ENCODE measurements at regions not wholly inside any gene's neighbourhood (a gene's known extent, or its start where the extent isn't known, plus 50 kb on each side); places are given as distances from the start of the nearest gene placed in this dataset.
"Not testable (repeated sequence)": the region's sequence is repeated elsewhere in the genome, so short reads cannot be mapped to it uniquely, and the experiment has no call there.

GRCh38 chrX:23061116-23061515, 61.4 kb downstream of the DDX53 start:
- TF ChIP-seq, protein P1, sequence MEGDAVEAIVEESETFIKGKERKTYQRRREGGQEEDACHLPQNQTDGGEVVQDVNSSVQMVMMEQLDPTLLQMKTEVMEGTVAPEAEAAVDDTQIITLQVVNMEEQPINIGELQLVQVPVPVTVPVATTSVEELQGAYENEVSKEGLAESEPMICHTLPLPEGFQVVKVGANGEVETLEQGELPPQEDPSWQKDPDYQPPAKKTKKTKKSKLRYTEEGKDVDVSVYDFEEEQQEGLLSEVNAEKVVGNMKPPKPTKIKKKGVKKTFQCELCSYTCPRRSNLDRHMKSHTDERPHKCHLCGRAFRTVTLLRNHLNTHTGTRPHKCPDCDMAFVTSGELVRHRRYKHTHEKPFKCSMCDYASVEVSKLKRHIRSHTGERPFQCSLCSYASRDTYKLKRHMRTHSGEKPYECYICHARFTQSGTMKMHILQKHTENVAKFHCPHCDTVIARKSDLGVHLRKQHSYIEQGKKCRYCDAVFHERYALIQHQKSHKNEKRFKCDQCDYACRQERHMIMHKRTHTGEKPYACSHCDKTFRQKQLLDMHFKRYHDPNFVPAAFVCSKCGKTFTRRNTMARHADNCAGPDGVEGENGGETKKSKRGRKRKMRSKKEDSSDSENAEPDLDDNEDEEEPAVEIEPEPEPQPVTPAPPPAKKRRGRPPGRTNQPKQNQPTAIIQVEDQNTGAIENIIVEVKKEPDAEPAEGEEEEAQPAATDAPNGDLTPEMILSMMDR (IDR thresholded peaks at IDR 0.05; ENCODE audit: control insufficient read depth, extremely low read depth, insufficient read depth), result no peak
- no peak for DNase-seq (ENCODE audit: low read depth)
- H3K4me3 ChIP-seq (ENCODE audit: low read depth, low read length), result no peak overlapping the region

- TF ChIP-seq, protein P1 (IDR thresholded peaks at IDR 0.05; ENCODE audit: control insufficient read depth, extremely low read depth, insufficient read depth), result no peak
- no peak overlapping the region for H3K4me3 ChIP-seq (ENCODE audit: low read depth, low read length)
- DNase-seq (ENCODE audit: low read depth), result no peak
Measured at GRCh38 chrX:23062359-23062758, 62.6 kb downstream of the DDX53 start.

DNA sequence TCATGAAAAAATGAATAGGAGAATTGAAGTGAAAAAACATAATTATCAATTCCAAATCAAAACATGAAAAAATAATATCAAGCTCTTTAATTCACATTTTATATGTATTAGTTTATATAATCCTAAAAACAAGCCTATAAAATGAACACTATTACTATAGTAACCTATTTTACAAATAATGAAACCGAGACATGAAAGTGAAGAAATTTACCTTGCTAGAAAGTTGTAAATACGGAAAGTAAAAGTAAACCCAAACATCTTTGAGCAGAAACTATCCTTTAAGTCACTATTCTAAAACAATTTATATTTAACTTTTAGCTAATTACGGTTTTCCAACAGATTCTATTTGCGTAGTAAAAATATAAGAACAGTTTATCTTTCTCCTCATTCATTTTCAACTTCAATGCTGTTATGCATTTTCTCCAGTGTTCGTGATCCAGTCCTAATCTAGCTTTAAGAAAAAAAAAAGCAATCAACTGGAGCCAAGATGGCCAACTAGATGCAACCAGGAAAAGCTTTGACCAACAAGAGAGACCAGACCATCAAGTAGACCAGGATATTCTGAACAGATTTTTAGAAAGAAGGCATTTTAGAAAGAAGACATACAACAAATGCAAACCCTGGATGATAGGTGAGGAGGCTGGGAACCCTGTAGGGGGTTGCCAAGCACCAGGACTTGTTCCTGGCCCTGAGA, 67.0 kb downstream of the DDX53 start:
- TF ChIP-seq, protein P1 (IDR thresholded peaks at IDR 0.05; ENCODE audit: control insufficient read depth, extremely low read depth, insufficient read depth), result no peak
- H3K4me3 ChIP-seq (ENCODE audit: low read depth, low read length), result no peak overlapping the region
- DNase-seq (ENCODE audit: low read depth), result no peak

GRCh38 chrX:23075461-23075860, 75.7 kb downstream of the DDX53 start:
- DNase-seq (ENCODE audit: low read depth), result not testable (repeated sequence)

GRCh38 chrX:23079347-23079746, 79.6 kb downstream of the DDX53 start:
- H3K4me3 ChIP-seq (ENCODE audit: low read depth, low read length), result no peak overlapping the region
- no peak for DNase-seq (ENCODE audit: low read depth)
- TF ChIP-seq, protein P1 (IDR thresholded peaks at IDR 0.05; ENCODE audit: control insufficient read depth, extremely low read depth, insufficient read depth), result no peak

More at GRCh38 chrX:23075461-23075860, 75.7 kb downstream of the DDX53 start:
- H3K4me3 ChIP-seq (ENCODE audit: low read depth, low read length), result not testable (repeated sequence)

DNA sequence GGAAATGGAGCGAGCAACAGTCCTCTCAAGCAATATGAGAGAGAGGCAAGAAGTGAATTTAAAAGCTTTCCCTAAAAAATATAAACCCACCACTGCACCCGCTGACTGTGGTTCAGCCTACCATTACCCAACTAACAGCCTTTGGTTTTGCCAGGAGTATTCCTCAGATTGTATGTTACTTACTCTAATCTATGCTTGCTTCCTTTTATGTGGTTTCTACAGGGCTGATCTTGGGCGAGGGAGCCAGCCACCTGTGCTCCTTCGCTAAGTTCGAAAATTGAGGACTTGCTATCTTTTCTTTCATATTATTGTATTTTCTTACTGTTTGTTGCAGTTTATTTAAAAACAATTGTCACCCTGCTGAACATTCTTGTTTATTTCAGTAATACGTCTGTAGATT, 101.1 kb downstream of the DDX53 start:
- TF ChIP-seq, protein P1 (IDR thresholded peaks at IDR 0.05; ENCODE audit: control insufficient read depth, extremely low read depth, insufficient read depth), result no peak
- no peak overlapping the region for H3K4me3 ChIP-seq (ENCODE audit: low read depth, low read length)
- no peak for DNase-seq (ENCODE audit: low read depth)

DNA sequence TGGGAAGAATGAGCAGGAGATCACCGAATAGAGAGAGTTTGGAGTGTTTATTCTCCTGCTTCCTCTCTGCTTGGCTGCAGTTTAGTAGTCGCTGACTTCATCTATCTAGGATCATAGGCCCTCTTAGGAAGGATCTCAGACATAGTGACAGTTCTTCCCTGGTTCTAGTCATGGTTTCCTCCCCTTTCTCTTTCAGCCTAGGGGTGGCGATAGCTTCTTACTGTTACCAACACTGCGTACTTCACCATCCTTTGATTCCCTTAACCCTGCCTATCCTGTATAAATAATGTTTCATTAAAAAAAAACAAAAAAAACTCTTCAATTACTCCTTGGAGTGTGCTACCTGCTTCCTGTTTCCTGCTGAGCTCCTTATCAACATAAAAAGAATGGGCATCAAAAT, 103.8 kb downstream of the DDX53 start:
- H3K4me3 ChIP-seq (ENCODE audit: low read depth, low read length), result no peak overlapping the region
- DNase-seq (ENCODE audit: low read depth), result no peak
- TF ChIP-seq, protein P1 (IDR thresholded peaks at IDR 0.05; ENCODE audit: control insufficient read depth, extremely low read depth, insufficient read depth), result 0 out of 2 replicates have a peak, but pooled peaks have one; percentile 17
